IMR-90 (cell line): ENCODE measurements at regions not wholly inside any gene's neighbourhood (a gene's known extent, or its start where the extent isn't known, plus 50 kb on each side); places are given as distances from the start of the nearest gene placed in this dataset.

Source experiments
- CEBPB ChIP-seq: IDR thresholded peaks from 2 replicates; pipeline ENCODE4 v1.6.1; 2012; ENCODE audit warnings: low read depth, low read length, improper control_type of control experiment
- CTCF ChIP-seq: conservative IDR thresholded peaks from 2 replicates; pipeline ENCODE4 v1.5.1; 2012; ENCODE audit warnings: mild to moderate bottlenecking, low read depth, low read length, improper control_type of control experiment
- RCOR1 ChIP-seq: IDR thresholded peaks from 2 replicates; pipeline ENCODE4 v1.6.1; 2012; ENCODE audit warnings: mild to moderate bottlenecking, low read length, improper control_type of control experiment; ENCODE audit not compliant: insufficient replicate concordance

GRCh38 chr15:31435261-31435911 is 108.8 kb downstream of the KLF13 start:
- TF ChIP-seq CTCF (peak; percentile 77), CEBPB (peak; percentile 96), RCOR1 (no peak)
